ENCODE measurements at regions not wholly inside any gene's neighbourhood (a gene's known extent, or its start where the extent isn't known, plus 50 kb on each side); places are given as distances from the start of the nearest gene placed in this dataset.

- DNase-seq, result no peak
Observed at GRCh38 chr12:124167141-124167540, 127.8 kb upstream of the RFLNA start.

GRCh38 chr12:124168016-124168786 is 126.7 kb upstream of the RFLNA start:
- DNase-seq, result no peak

DNA sequence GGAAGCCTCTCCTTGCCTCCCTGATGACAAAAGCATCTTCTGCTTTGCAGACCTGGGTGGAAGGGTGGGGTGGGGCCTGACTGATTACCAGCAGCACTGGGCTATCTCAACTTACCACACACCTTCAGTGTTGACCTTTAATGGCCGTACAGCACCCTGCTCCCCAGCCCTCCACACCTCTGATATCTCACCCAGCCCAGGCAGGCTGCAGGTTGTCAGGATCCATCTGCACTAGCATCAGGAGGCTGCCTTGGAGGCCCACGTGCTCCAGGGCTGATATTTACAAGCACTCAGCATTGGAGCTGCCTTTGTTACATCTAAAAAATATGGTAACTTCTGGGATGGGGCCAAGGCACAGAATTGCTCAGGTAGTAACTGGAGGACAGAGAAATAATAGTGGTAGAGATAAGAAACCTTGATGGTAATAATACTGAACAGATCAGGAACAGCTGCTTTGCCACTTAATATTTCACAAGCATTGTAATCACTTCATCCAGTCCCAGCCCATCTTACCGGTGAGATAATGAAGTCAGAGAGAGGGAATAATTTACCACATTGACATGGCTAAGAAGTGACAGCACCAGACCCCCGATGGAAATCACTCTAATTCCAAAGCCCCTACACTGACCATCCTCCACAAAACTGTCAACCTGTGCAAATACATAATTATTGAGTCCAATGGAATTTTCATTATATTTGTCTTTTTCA is 125.2 kb upstream of the RFLNA start:
- no peak for DNase-seq

DNA sequence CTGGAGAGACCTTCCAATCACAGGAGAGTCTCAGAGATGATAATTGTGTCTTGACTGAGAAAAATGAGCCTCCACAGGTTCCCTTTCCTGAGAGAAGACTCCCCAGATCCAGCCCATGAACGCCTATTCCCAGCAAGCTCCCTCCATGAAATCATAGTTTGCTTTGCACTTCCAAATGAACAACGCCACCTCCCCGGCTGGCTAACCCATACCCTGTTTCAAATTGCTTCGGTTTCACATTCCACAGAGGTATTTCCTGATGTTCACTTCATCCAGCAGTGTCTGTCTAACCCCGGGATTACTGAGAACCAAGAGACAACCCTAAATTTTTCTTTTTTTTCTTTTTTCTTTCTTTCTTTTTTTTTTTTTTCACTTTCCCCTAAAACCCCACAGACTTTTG is 124.1 kb upstream of the RFLNA start:
- no peak for DNase-seq

DNA sequence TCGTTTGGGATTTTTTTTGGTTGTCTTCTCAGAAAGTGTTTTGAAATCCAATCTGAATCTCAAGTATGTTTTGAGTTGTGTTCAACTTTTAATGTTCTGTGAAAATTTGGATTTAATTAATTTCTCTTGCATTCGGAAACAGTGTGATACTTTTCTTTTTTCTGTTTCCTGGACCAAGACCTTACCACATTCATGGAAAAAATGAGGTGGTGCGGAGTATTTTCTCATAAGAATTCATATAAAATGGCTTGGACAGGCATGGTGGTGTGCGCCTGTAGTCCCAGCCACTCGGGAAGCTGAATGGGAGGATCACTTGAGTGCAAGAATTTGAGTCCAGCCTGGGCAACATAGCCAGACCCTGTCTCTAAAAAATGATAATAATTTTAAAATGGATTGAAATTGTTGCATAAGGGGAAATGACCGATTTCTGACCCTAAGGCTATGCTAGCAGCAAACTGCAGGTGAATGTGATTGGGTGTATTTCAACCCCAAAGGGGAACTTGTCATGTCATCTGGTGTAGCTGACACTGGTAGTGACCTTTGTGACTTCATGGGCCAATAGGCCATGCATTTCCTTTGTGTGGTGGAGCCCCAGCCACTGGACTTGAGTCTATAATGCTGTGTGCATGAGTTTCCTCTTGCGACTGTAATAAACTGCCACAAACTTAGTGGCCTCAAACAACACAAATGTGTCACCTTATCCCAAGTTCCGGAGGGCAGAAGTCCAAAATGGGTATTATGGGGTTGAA is 123.5 kb upstream of the RFLNA start:
- no peak for DNase-seq

GRCh38 chr12:124172636-124173035 is 122.3 kb upstream of the RFLNA start:
- no peak for DNase-seq

DNA sequence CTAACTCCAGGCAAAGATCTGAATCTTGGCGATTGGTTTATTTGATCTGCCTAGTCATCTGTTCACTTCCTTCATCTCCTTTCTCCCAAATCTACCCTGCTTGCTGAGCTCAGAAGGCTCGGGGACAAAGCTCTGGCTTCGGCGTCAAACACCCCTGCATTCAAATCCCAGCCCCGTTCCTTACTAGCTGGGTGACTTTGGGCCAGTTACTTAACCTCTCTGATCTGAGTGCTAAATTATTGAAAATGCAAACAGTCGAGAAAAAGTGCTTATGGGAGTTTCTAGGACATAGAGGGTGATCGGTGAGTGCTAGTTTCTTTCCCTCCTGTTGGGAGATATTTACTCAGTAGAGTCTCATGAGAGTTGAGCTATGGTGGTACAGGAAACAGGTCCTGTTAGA is 121.2 kb upstream of the RFLNA start:
- no peak for DNase-seq

DNA sequence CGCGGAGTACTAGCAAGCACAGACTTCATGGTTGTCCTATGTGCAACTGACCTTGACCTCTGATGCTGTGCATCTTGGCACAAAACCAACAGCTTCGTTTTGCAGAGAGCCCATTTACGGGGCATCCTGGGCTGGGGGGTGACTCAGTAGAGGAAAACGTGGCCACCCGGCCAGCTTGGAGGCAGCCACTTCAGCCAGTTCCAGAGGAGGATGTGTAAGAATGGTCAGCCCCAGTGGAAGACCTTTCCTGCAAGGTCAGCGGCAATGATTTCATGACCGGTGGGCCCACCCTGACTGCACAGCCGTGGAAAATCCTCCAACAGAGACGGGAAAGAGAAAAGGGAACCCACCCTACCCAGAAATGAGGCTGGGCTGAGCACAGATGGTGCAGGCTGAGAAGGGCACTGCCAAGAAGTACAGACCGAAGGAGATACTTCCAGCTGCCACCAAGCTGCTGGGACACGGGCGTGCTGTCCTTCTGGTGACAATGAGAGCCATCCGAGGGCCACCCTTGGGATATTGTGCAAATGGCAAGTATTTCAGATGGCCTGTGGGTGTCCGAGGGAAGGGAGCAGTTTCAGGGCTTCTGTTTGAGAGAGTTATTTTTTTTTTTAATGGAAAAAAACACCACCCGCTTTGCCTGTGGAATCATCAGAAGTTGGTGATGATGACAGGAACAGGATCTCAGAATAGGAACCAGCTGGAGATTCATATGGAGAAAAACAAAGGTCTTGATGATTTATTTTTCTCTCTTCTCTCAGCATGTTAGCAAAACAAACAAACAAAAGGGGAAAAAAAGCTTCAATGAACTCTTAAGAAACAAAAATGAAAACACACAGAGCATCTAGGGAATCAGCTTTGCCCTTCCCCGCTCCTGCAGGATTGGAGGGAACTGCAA is 120.2 kb upstream of the RFLNA start:
- DNase-seq, result no peak

- DNase-seq, result no peak
Observed at GRCh38 chr12:124175704-124176103, 119.2 kb upstream of the RFLNA start.

- DNase-seq, result no peak
Observed at GRCh38 chr12:124177276-124177950, 117.5 kb upstream of the RFLNA start.

DNA sequence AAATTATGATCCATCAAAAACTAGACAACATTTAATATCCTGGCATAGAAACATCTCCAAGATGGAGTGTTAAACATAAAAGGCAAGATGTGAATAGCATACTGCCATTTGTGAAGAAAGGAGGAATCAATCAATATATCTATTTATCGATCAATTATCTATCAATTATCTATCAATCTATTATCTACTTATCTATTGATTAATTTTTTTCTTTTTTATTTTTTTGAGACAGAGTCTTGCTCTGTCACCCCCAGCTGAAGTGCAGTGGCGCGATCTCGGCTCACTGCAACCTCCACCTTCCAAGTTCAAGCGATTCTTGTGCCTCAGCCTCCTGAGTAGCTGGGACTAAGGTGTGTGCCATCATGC is 117.0 kb upstream of the RFLNA start:
- no peak for DNase-seq

DNA sequence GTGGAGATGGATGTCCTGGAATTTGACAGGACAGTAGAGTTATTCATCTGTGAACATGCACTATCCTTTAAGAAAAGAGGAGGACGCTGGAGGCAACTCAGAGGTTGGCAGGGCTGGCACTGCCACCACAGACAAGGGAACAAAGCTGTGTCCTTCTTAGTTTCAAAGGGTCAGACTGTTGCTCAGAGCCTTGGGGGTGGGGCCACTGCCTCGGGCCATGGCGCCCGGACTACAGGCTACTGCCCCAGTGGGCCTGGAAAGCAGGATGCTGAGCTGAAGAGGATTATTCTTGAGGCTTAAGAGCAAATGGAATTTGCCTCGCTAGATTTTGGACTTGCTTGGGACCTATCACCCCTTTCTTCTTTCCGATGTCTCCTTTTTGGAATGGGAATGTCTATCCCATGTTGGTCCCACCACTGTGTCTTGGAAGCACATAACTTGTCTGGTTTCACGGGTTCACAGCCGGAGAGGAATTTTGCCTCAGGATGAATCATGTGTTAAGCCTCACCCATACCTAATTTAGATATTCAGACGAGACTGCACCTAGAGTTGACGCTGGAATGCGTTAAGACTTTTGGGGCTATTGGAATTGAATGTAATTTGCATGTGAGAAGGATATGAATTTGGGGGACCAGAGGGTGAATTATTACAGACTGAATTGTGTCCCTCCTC is 114.8 kb upstream of the RFLNA start:
- no peak for DNase-seq

DNA sequence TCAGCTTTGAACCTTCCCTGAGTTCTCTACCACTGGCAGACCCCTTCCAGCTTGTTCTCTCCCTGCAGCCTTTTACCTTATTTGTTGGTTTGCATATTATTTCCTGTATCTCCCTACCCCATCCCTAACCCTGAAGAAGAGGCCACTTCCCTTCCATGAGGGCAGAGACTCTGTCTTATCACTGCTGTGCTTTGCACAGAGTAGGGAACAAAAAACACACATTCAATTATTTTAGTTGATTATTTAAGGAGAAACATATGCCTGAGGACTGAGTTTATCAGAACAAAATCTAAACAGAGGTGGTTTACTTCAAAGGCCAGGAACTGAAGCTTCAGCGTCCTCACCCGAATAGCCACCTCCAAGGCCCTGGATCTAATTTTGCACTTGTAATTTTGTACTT is 111.7 kb upstream of the RFLNA start:
- DNase-seq, result no peak

- no peak for DNase-seq
Observed at GRCh38 chr12:124184456-124184855, 110.4 kb upstream of the RFLNA start.

DNA sequence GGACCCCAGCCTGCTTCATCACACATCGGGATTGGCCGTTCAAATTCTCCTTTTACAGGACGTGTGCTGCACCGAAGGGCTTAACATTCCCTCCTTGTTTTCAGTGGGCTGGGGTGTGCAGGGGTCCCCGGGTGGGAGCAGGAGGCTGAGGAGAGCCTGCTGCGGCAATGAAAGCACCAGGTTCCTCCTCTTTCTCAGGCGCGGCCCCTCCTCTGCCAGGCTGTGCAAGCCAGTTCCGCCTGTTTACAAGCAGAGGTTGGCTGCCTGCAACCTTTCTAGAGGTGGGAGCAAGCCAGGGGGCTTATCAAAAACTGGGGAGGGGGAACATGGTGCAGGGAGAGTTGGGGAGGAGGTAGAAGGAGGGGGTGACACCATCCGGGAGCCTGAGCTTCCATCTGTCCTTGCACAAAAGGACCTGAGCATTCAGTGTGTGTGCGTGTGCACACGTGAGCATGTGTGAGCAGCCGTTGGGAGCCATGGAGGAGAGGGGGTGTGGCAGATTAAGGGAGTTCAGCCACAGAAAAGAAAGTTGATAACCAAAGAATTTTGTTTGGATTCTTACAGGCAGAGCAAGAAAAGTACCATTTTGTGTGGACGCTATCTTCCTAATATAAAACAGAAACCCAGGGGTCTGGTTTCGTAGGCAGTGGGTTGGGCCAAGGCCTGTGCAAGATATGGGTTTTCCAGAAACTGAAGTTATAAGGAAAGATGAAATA is 108.8 kb upstream of the RFLNA start:
- no peak for DNase-seq

DNA sequence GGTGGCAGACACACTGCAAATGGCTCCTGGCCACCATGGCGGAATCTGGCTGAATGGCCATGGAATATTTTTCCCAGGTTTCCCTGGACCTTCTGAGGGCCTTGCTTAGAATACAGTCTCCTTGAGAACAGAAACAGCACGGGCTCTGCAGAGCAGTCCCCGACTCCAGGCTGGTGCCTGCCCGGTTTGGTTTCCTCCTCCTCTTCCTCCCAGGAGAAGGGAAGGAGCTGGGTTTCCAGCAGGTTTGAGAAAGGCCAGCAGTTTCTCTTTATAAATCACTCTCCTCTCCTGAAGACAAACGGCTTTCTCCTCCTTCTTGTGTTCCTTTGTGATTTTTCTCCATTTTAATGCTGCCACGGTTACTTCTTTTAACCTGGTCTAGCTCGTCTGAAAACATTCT is 106.8 kb upstream of the RFLNA start:
- DNase-seq, result no peak

GRCh38 chr12:124188561-124189405 is 106.1 kb upstream of the RFLNA start:
- no peak for DNase-seq

GRCh38 chr12:124190312-124191023 is 104.4 kb upstream of the RFLNA start:
- no peak for DNase-seq

GRCh38 chr12:124191024-124191359 is 103.9 kb upstream of the RFLNA start:
- no peak for DNase-seq

DNA sequence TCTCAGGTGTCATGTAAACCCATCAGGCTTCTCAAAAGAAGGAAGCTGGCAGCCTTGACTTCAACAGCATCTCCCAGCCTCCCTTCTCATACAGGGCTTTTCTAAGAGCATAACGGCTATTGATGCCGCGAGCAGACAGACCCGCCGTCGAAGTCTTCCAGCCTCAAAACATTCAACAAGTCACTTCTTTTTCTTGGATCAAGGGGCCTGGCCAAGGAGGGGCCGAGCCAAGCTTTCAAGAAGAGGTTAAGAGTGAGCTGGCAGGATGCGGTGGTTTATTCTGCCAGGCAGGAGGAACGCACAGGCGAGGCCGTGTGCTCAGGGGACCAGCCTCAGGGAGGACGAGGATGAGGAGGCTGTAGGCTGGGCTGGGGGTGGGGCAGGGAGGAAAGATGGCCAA is 102.9 kb upstream of the RFLNA start:
- DNase-seq, result no peak
